NB4 (cell line): ENCODE measurements at regions not wholly inside any gene's neighbourhood (a gene's known extent, or its start where the extent isn't known, plus 50 kb on each side); places are given as distances from the start of the nearest gene placed in this dataset.

Source experiments
- CTCF ChIP-seq: IDR thresholded peaks from one replicate; pipeline ENCODE4 v1.5.1; 2012; ENCODE audit warnings: low read depth, low read length
- POLR2A ChIP-seq: IDR thresholded peaks from 2 replicates; pipeline ENCODE4 v1.6.1; 2011; ENCODE audit warnings: mild to moderate bottlenecking; ENCODE audit not compliant: insufficient read length; ENCODE audit errors: extremely low read depth

DNA sequence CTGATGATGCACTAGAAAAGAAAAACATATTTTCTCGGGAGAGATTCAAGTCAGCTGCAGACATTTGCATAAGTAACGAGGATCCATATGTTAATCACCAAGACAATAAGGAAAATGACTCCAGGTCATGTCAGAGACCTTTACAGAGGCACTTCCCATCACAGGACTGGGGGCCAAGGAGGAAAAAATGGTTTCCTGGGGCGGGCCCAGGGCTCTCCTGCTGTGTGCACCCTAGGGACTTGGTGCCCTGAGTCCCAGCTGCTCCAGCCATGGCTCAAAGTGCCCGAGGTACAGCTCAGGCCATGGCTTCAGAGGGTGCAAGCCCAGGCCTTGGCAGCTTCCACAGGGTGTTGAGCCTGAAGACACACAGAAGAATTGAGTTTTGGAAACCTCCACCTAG is 415.4 kb upstream of the FRG1 start:
- TF ChIP-seq CTCF = no peak
- TF ChIP-seq POLR2A = no peak
